ENCODE measurements at regions not wholly inside any gene's neighbourhood (a gene's known extent, or its start where the extent isn't known, plus 50 kb on each side); places are given as distances from the start of the nearest gene placed in this dataset.
"Not testable (repeated sequence)": the region's sequence is repeated elsewhere in the genome, so short reads cannot be mapped to it uniquely, and the experiment has no call there.

- DNase-seq, result no peak
- Histone ChIP-seq H3K27ac (no peak overlapping the region), H3K9me3 (ENCODE audit: severe bottlenecking) (no peaks in the 10 kb centered on the region), H3K27me3 (ENCODE audit: insufficient read depth, low read depth, severe bottlenecking) (peaks cover 18% of the 10 kb centered on the region), H3K36me3 (no peaks in the 10 kb centered on the region), H3K4me3 (ENCODE audit: low read depth, low read length) (no peak overlapping the region)
- no peak for TF ChIP-seq CTCF (IDR thresholded peaks at IDR 0.05; ENCODE audit: low read depth, low read length)
Observed at GRCh38 chrX:51163730-51164129, 168.9 kb upstream of the NUDT10 start.

DNA sequence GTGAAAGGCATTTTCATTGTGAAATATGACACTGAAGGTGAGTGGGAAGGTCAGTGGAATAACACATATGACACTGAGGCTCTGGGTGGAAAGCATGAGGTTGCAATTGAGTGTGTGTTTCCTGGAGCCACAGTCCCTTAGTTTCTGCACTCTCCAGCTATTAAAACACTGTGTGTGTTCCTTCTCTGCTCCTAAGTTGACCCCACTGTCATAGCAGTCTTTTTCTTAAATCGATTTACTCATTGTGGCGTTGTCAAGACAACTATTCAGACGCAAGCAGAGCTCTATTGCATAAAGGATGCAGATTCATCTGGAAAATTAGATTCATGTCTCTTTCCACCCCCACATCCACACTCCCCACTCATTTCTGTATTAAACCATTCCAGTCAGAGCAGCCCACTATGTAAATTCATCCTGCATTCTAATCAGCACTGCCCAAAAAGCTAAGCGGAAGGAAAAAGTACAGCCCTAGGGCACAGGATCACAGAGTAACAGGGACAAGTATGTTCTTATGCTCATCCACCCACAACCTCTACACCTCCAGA, 154.2 kb upstream of the NUDT10 start:
- H3K27me3 ChIP-seq (ENCODE audit: insufficient read depth, low read depth, severe bottlenecking); H3K36me3 ChIP-seq; H3K27ac ChIP-seq; H3K9me3 ChIP-seq (ENCODE audit: severe bottlenecking); H3K4me3 ChIP-seq (ENCODE audit: low read depth, low read length); DNase-seq: not testable (repeated sequence)

DNA sequence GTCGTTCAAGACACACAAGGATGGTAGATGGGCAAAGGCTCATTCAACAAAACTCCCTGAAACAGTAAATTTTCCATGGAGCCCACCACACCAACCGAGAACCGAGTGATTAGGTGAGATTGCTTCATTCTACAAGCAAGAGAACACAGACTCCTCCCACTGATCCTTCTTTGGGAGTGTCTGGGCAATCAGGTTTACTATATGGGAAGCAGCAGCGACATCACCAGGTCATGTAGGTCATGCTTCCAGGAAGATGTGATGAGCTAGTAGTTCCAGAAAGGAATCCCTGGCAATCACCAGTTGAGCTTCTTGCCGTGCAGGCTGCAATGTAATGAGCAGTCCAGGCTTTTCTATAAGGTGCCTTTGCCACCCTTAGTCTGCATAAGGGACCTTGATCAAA, 152.8 kb upstream of the NUDT10 start:
- DNase-seq; H3K9me3 ChIP-seq (ENCODE audit: severe bottlenecking); H3K36me3 ChIP-seq; H3K4me3 ChIP-seq (ENCODE audit: low read depth, low read length); H3K27me3 ChIP-seq (ENCODE audit: insufficient read depth, low read depth, severe bottlenecking); H3K27ac ChIP-seq: not testable (repeated sequence)

GRCh38 chrX:51182545-51182944, 150.1 kb upstream of the NUDT10 start:
- no peaks in the 10 kb centered on the region for H3K27me3 ChIP-seq (ENCODE audit: insufficient read depth, low read depth, severe bottlenecking)
- H3K9me3 ChIP-seq (ENCODE audit: severe bottlenecking), result no peaks in the 10 kb centered on the region
- peak; percentile 25; the same call in 1 of the 2 replicates for TF ChIP-seq CTCF (IDR thresholded peaks at IDR 0.05; ENCODE audit: low read depth, low read length)
- no peak for DNase-seq
- no peaks in the 10 kb centered on the region for H3K36me3 ChIP-seq
- H3K27ac ChIP-seq, result no peak overlapping the region
- H3K4me3 ChIP-seq (ENCODE audit: low read depth, low read length), result no peak overlapping the region

DNA sequence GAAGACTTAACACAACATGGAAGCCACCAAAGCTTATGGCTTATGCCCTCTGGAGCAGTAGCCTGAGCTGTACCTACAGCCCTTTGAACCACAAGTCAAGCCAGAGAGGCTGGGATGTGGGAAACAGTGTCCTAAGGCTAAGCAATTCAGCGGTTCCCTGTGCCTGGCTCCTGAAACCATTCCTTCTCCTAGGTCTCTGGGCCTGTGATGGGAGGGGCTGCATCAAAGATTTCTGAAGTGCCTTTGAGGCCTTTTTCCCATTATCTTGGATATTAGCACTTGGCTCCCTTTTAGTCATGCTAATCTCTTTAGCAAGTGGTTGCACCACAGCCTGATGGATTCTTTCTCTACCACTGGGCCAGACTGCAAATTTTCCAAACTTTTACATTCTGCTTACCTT, 140.5 kb upstream of the NUDT10 start:
- H3K9me3 ChIP-seq (ENCODE audit: severe bottlenecking), result no peaks in the 10 kb centered on the region
- no peak for TF ChIP-seq CTCF (IDR thresholded peaks at IDR 0.05; ENCODE audit: low read depth, low read length)
- H3K36me3 ChIP-seq, result no peaks in the 10 kb centered on the region
- H3K27ac ChIP-seq, result no peak overlapping the region
- H3K27me3 ChIP-seq (ENCODE audit: insufficient read depth, low read depth, severe bottlenecking), result no peaks in the 10 kb centered on the region
- no peak for DNase-seq
- no peak overlapping the region for H3K4me3 ChIP-seq (ENCODE audit: low read depth, low read length)

DNA sequence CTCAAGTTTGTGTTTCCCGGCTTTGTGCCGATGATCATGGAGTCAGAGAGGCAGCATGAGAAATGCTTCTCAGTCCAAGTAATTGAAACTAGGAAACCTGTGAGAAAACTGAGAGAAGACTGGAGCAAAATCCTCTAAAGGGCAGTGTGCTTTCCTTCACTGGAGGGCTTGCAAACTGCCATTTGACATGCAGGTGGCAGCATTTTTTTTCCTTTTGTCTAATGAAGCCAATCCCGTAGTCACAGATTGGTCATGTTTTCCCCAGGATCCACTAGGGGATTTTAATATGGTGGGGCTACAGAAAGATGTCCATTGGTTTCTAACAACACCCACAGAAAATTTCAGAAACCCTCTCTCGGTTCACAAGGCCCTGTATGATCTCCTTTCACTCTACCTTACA, 117.4 kb upstream of the NUDT10 start:
- H3K9me3 ChIP-seq (ENCODE audit: severe bottlenecking), result no peaks in the 10 kb centered on the region
- H3K36me3 ChIP-seq, result no peaks in the 10 kb centered on the region
- no peak for TF ChIP-seq CTCF (IDR thresholded peaks at IDR 0.05; ENCODE audit: low read depth, low read length)
- H3K27me3 ChIP-seq (ENCODE audit: insufficient read depth, low read depth, severe bottlenecking), result peaks cover 5% of the 10 kb centered on the region
- H3K27ac ChIP-seq, result no peak overlapping the region
- H3K4me3 ChIP-seq (ENCODE audit: low read depth, low read length), result no peak overlapping the region
- DNase-seq, result no peak

DNA sequence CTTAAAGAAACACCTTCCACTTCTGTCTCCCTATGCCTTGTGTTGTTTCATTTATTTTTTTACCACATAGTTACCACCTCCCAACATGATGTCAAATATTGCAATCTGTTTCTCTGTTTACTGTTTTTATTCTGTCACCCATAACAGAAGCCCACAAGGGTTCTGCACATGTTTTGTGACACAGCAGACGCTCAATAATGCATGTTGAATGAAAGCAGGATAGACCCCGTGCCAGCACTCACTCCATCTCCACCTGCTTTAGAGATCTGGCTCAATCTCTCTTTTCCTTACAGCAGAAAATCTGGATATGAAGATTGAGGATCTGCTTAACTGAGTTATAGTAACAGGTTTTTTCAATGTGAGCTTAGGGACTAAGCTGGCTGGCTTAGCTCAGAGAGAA, 116.8 kb upstream of the NUDT10 start:
- H3K9me3 ChIP-seq (ENCODE audit: severe bottlenecking), result no peaks in the 10 kb centered on the region
- TF ChIP-seq CTCF (IDR thresholded peaks at IDR 0.05; ENCODE audit: low read depth, low read length), result no peak
- no peaks in the 10 kb centered on the region for H3K36me3 ChIP-seq
- DNase-seq, result no peak
- H3K4me3 ChIP-seq (ENCODE audit: low read depth, low read length), result no peak overlapping the region
- peaks cover 5% of the 10 kb centered on the region for H3K27me3 ChIP-seq (ENCODE audit: insufficient read depth, low read depth, severe bottlenecking)
- H3K27ac ChIP-seq, result no peak overlapping the region

Measured in WERI-Rb-1 (cell line).